ENCODE measurements at regions not wholly inside any gene's neighbourhood (a gene's known extent, or its start where the extent isn't known, plus 50 kb on each side); places are given as distances from the start of the nearest gene placed in this dataset.

DNA sequence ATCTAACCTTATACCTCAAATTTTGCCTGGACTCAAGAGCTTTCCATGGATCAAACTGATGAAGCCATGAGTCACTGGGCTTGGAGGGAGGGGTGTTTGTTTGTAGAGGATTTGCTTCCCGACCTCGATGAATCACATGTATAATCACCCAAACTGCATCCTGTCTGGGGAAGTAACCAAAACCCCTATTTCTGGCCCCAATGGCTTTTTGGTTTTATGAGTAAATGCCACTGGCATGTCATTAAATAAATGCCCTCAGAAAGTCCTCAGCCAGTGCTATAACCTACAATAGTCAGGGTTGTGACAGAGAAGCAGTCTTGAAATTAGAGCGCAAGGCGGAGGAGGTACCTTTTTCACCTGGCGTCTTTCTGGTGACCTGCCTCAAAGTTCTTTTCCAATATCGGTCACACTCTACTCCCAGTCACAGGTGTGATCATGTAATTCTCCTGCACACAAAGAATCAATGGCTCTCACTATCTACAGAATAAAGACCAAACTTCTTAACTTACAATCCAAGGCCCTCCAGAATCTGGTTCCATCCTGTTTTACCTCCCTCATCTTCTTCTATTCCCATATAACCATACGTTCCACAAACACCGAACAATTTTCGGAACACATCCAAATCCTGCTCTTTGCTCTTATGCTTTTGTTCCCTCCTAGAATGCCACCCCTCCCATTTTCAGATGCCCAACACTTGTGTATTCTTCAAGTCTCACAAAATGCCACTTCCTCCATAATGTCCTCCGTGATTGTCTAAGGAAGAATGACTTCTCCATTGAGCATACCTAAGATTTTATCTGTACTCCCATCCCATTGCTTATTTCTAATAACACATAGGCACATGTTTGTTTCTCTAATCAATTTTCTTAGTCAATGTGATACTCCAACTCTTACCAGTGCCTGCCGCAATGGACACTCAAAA is 81.3 kb upstream of the BLID start:
- TF ChIP-seq, protein P1, sequence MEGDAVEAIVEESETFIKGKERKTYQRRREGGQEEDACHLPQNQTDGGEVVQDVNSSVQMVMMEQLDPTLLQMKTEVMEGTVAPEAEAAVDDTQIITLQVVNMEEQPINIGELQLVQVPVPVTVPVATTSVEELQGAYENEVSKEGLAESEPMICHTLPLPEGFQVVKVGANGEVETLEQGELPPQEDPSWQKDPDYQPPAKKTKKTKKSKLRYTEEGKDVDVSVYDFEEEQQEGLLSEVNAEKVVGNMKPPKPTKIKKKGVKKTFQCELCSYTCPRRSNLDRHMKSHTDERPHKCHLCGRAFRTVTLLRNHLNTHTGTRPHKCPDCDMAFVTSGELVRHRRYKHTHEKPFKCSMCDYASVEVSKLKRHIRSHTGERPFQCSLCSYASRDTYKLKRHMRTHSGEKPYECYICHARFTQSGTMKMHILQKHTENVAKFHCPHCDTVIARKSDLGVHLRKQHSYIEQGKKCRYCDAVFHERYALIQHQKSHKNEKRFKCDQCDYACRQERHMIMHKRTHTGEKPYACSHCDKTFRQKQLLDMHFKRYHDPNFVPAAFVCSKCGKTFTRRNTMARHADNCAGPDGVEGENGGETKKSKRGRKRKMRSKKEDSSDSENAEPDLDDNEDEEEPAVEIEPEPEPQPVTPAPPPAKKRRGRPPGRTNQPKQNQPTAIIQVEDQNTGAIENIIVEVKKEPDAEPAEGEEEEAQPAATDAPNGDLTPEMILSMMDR (IDR thresholded peaks at IDR 0.05) = no peak
- TF ChIP-seq POLR2A (IDR thresholded peaks at IDR 0.05) = no peak
